Parathyroid adenoma (tissue), 2 donors: ENCODE measurements at regions not wholly inside any gene's neighbourhood (a gene's known extent, or its start where the extent isn't known, plus 50 kb on each side); places are given as distances from the start of the nearest gene placed in this dataset.
"Not testable (repeated sequence)": the region's sequence is repeated elsewhere in the genome, so short reads cannot be mapped to it uniquely, and the experiment has no call there.

ENCODE experiments used
- H2AFZ ChIP-seq: fragments of 300-600 bp; sonication (generic); one replicate; pipeline ENCODE4 v1.7.0; 2017; ENCODE audit warnings: antibody characterized with exemption, mild to moderate bottlenecking
- H3K27ac ChIP-seq: fragments of 300-600 bp; sonication (generic); one replicate; pipeline ENCODE4 v1.7.0; 2017
- H3K27me3 ChIP-seq: fragments of 300-600 bp; sonication (generic); one replicate; pipeline ENCODE4 v1.7.0; 2017; ENCODE audit warnings: low read length; ENCODE audit not compliant: control insufficient read depth, insufficient read depth
- H3K36me3 ChIP-seq: fragments of 300-600 bp; sonication (generic); one replicate; pipeline ENCODE4 v1.7.0; 2017; ENCODE audit warnings: low read length; ENCODE audit not compliant: control insufficient read depth, insufficient read depth
- H3K4me1 ChIP-seq: fragments of 300-600 bp; sonication (generic); one replicate; pipeline ENCODE4 v1.7.0; 2017; ENCODE audit warnings: control low read depth
- H3K4me2 ChIP-seq: fragments of 300-600 bp; sonication (generic); one replicate; pipeline ENCODE4 v1.7.0; 2017; ENCODE audit warnings: low read length
- H3K4me3 ChIP-seq: fragments of 300-600 bp; sonication (generic); one replicate; pipeline ENCODE4 v1.7.0; 2017; ENCODE audit warnings: low read depth, low read length
- H3K79me2 ChIP-seq: fragments of 300-600 bp; sonication (generic); one replicate; pipeline ENCODE4 v1.7.0; 2017; ENCODE audit warnings: control low read depth
- H3K9ac ChIP-seq: fragments of 300-600 bp; sonication (generic); one replicate; pipeline ENCODE4 v1.7.0; 2017; ENCODE audit warnings: mild to moderate bottlenecking
- H3K9me3 ChIP-seq: fragments of 300-600 bp; sonication (generic); one replicate; pipeline ENCODE4 v1.7.0; 2017; ENCODE audit warnings: low read length; ENCODE audit not compliant: control insufficient read depth
- CTCF ChIP-seq: fragments of 300-600 bp; sonication (generic); IDR thresholded peaks from one replicate; pipeline ENCODE4 v1.7.0; 2017; ENCODE audit warnings: antibody characterized with exemption, mild to moderate bottlenecking
- donor health status: primary hyperparathyroidism.

GRCh38 chr4:3873408-3874027 is 107.3 kb downstream of the ADRA2C start:
- H3K4me3 ChIP-seq: no peak overlapping the region
- no peak overlapping the region for H3K4me2 ChIP-seq
- H3K9ac ChIP-seq: no peak overlapping the region
- H3K79me2 ChIP-seq: no peaks in the 10 kb centered on the region
- no peak overlapping the region for H2AFZ ChIP-seq
- H3K4me1 ChIP-seq: no peaks in the 10 kb centered on the region
- no peaks in the 10 kb centered on the region for H3K36me3 ChIP-seq
- H3K27me3 ChIP-seq: no peaks in the 10 kb centered on the region
- no peak overlapping the region for H3K27ac ChIP-seq
- TF ChIP-seq CTCF: no peak
- no peaks in the 10 kb centered on the region for H3K9me3 ChIP-seq

GRCh38 chr4:3874028-3874415 is 107.8 kb downstream of the ADRA2C start:
- H3K9me3 ChIP-seq: no peaks in the 10 kb centered on the region
- H3K36me3 ChIP-seq: no peaks in the 10 kb centered on the region
- no peaks in the 10 kb centered on the region for H3K4me1 ChIP-seq
- no peak overlapping the region for H3K9ac ChIP-seq
- no peak overlapping the region for H3K27ac ChIP-seq
- no peak for TF ChIP-seq CTCF
- H3K27me3 ChIP-seq: no peaks in the 10 kb centered on the region
- H3K4me2 ChIP-seq: no peak overlapping the region
- no peaks in the 10 kb centered on the region for H3K79me2 ChIP-seq
- no peak overlapping the region for H2AFZ ChIP-seq
- no peak overlapping the region for H3K4me3 ChIP-seq

- Histone ChIP-seq H3K36me3 (no peaks in the 10 kb centered on the region), H3K4me1 (no peaks in the 10 kb centered on the region), H3K27ac (no peak overlapping the region), H3K4me3 (no peak overlapping the region), H3K79me2 (no peaks in the 10 kb centered on the region), H3K27me3 (no peaks in the 10 kb centered on the region), H2AFZ (no peak overlapping the region), H3K9ac (no peak overlapping the region), H3K4me2 (no peak overlapping the region), H3K9me3 (no peaks in the 10 kb centered on the region)
- no peak for TF ChIP-seq CTCF
Observed at GRCh38 chr4:3874525-3875110, 108.4 kb downstream of the ADRA2C start.

GRCh38 chr4:3875466-3875865 is 109.3 kb downstream of the ADRA2C start:
- Histone ChIP-seq H3K79me2 (no peaks in the 10 kb centered on the region), H3K36me3 (no peaks in the 10 kb centered on the region), H3K9ac (no peak overlapping the region), H3K4me2 (no peak overlapping the region), H3K4me3 (no peak overlapping the region), H3K4me1 (no peaks in the 10 kb centered on the region), H3K27me3 (peaks cover 6% of the 10 kb centered on the region), H3K27ac (no peak overlapping the region), H3K9me3 (no peaks in the 10 kb centered on the region), H2AFZ (no peak overlapping the region)
- TF ChIP-seq CTCF: no peak

- not testable (repeated sequence) for H3K4me1 ChIP-seq, H3K9ac ChIP-seq, H3K79me2 ChIP-seq, H2AFZ ChIP-seq, H3K36me3 ChIP-seq, H3K4me3 ChIP-seq, H3K27ac ChIP-seq, H3K4me2 ChIP-seq, H3K9me3 ChIP-seq, H3K27me3 ChIP-seq
Observed at GRCh38 chr4:3876057-3876845, 110.1 kb downstream of the ADRA2C start.
